ENCODE measurements at regions not wholly inside any gene's neighbourhood (a gene's known extent, or its start where the extent isn't known, plus 50 kb on each side); places are given as distances from the start of the nearest gene placed in this dataset.

DNA sequence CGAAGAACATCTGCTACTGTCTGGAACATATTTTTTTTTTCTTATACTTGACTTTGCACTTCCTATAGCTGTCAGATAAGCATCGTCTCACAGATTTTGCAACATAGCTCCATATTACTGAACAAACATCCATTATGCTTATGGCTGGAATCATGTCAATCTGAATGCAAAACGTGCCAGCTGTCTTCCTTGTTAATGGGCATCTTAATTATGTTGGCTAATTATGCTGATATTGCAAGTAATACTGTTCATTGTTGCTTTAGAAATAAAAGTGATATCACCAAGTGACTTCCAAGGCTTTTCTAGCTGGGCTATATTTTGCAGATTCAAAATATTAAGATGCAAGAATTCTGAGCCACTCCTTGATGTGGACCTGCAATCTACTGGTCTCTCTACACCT lies 176.8 kb downstream of the ARL4C start:
- TF ChIP-seq, protein P1, sequence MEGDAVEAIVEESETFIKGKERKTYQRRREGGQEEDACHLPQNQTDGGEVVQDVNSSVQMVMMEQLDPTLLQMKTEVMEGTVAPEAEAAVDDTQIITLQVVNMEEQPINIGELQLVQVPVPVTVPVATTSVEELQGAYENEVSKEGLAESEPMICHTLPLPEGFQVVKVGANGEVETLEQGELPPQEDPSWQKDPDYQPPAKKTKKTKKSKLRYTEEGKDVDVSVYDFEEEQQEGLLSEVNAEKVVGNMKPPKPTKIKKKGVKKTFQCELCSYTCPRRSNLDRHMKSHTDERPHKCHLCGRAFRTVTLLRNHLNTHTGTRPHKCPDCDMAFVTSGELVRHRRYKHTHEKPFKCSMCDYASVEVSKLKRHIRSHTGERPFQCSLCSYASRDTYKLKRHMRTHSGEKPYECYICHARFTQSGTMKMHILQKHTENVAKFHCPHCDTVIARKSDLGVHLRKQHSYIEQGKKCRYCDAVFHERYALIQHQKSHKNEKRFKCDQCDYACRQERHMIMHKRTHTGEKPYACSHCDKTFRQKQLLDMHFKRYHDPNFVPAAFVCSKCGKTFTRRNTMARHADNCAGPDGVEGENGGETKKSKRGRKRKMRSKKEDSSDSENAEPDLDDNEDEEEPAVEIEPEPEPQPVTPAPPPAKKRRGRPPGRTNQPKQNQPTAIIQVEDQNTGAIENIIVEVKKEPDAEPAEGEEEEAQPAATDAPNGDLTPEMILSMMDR (IDR thresholded peaks at IDR 0.05) = no peak
- no peak for TF ChIP-seq POLR2A (IDR thresholded peaks at IDR 0.05)
